GM12872 (cell line): ENCODE measurements at regions not wholly inside any gene's neighbourhood (a gene's known extent, or its start where the extent isn't known, plus 50 kb on each side); places are given as distances from the start of the nearest gene placed in this dataset.

Experiments
- CTCF ChIP-seq: IDR thresholded peaks from 3 replicates; pipeline ENCODE4 v1.5.1; 2011; ENCODE audit warnings: low read depth, mild to moderate bottlenecking, low read length, moderate library complexity; ENCODE audit not compliant: insufficient read depth

GRCh38 chr3:72633534-72633933 lies 214.7 kb downstream of the SHQ1 start:
- no peak for TF ChIP-seq CTCF

GRCh38 chr3:72633121-72633520 lies 215.1 kb downstream of the SHQ1 start:
- TF ChIP-seq CTCF: no peak

- TF ChIP-seq CTCF: no peak
Observed at GRCh38 chr3:72632129-72632528, 216.1 kb downstream of the SHQ1 start.

GRCh38 chr3:72630969-72631344 lies 217.3 kb downstream of the SHQ1 start:
- TF ChIP-seq CTCF: no peak

- no peak for TF ChIP-seq CTCF
Observed at GRCh38 chr3:72630327-72630968, 217.8 kb downstream of the SHQ1 start.

- no peak for TF ChIP-seq CTCF
Observed at GRCh38 chr3:72629191-72629631, 219.0 kb downstream of the SHQ1 start.

- no peak for TF ChIP-seq CTCF
Observed at GRCh38 chr3:72628065-72628464, 220.2 kb downstream of the SHQ1 start.
